ENCODE measurements at regions not wholly inside any gene's neighbourhood (a gene's known extent, or its start where the extent isn't known, plus 50 kb on each side); places are given as distances from the start of the nearest gene placed in this dataset.

- H3K36me3 Mint-ChIP-seq (ENCODE audit: low read depth): no peaks in the 10 kb centered on the region
- WGBS, 2 experiments (ENCODE audit: insufficient coverage in 1 of 2, insufficient read length in 1 of 2): 92 to 98% methylated on average over 1 of the region's 2 CpGs
- Histone ChIP-seq H3K9me3 (ENCODE audit: control insufficient read depth, low read length) (no peaks in the 10 kb centered on the region), H3K36me3 (ENCODE audit: control insufficient read depth, insufficient read depth, low read length) (no peaks in the 10 kb centered on the region), H3K27ac (ENCODE audit: low read depth, low read length) (no peak overlapping the region), H3K27me3 (ENCODE audit: control insufficient read depth, insufficient read depth, low read length, poor library complexity, severe bottlenecking) (no peaks in the 10 kb centered on the region), H3K9ac (ENCODE audit: extremely low read depth, low read length, poor library complexity, severe bottlenecking) (no peak overlapping the region), H3K4me3 (ENCODE audit: low read length) (no peak overlapping the region), H3K4me1 (ENCODE audit: control insufficient read depth, insufficient read depth, low read length) (no peaks in the 10 kb centered on the region)
- DNase-seq: no peak
- no peak overlapping the region for H3K27ac Mint-ChIP-seq
- no peaks in the 10 kb centered on the region for H3K27me3 Mint-ChIP-seq (ENCODE audit: insufficient read depth)
- no peak for TF ChIP-seq CTCF (conservative IDR thresholded peaks at IDR 0.05)
- no peak overlapping the region for H3K4me3 Mint-ChIP-seq
- H3K9me3 Mint-ChIP-seq: no peaks in the 10 kb centered on the region
- H3K4me1 Mint-ChIP-seq: no peaks in the 10 kb centered on the region
Observed at GRCh38 chr2:123953846-123954245, 71.2 kb upstream of the CNTNAP5 start.

DNA sequence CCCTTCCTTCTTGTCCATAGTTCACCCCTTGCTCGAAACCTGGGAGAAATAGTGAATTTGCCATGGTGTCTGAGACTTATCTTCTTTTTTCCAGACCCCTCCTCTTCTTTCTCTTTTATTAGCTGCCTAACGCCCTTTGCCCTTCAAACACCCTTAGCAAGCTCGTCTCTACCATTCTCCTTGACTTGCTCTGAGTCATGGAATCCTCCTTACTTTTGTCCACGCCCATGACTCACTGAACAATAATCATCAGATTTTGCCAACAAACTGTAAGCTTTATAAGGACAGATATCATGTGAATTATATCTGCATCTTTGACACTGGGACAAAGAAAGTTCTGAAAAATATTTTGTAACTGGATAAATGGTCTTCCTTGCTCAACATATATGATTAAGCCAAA is 67.1 kb upstream of the CNTNAP5 start:
- WGBS, 2 experiments (ENCODE audit: insufficient coverage in 1 of 2, insufficient read length in 1 of 2): 68 to 74% methylated on average over 2 to 4 of the region's 4 CpGs
- TF ChIP-seq CTCF (conservative IDR thresholded peaks at IDR 0.05): no peak

GRCh38 chr2:123961576-123961975 is 63.5 kb upstream of the CNTNAP5 start:
- no peak overlapping the region for H3K9ac ChIP-seq (ENCODE audit: extremely low read depth, low read length, poor library complexity, severe bottlenecking)
- peaks cover 7% of the 10 kb centered on the region for H3K9me3 ChIP-seq (ENCODE audit: control insufficient read depth, low read length)
- H3K4me1 ChIP-seq (ENCODE audit: control insufficient read depth, insufficient read depth, low read length): no peaks in the 10 kb centered on the region
- no peak overlapping the region for H3K4me3 ChIP-seq (ENCODE audit: low read length)
- H3K4me1 Mint-ChIP-seq: no peaks in the 10 kb centered on the region
- H3K27ac ChIP-seq (ENCODE audit: low read depth, low read length): no peak overlapping the region
- H3K27me3 Mint-ChIP-seq (ENCODE audit: insufficient read depth): no peaks in the 10 kb centered on the region
- H3K27me3 ChIP-seq (ENCODE audit: control insufficient read depth, insufficient read depth, low read length, poor library complexity, severe bottlenecking): no peaks in the 10 kb centered on the region
- peaks cover 14% of the 10 kb centered on the region for H3K9me3 Mint-ChIP-seq
- no peaks in the 10 kb centered on the region for H3K36me3 Mint-ChIP-seq (ENCODE audit: low read depth)
- no peak for TF ChIP-seq CTCF (conservative IDR thresholded peaks at IDR 0.05)
- no peaks in the 10 kb centered on the region for H3K36me3 ChIP-seq (ENCODE audit: control insufficient read depth, insufficient read depth, low read length)
- H3K27ac Mint-ChIP-seq: no peak overlapping the region
- DNase-seq: no peak
- H3K4me3 Mint-ChIP-seq: no peak overlapping the region

More for the DNA sequence above, 67.1 kb upstream of the CNTNAP5 start:
- H3K9me3 ChIP-seq (ENCODE audit: control insufficient read depth, low read length): peaks cover 7% of the 10 kb centered on the region
- no peaks in the 10 kb centered on the region for H3K4me1 Mint-ChIP-seq
- H3K4me3 Mint-ChIP-seq: no peak overlapping the region
- no peak overlapping the region for H3K27ac ChIP-seq (ENCODE audit: low read depth, low read length)
- no peaks in the 10 kb centered on the region for H3K4me1 ChIP-seq (ENCODE audit: control insufficient read depth, insufficient read depth, low read length)
- no peak overlapping the region for H3K27ac Mint-ChIP-seq
- no peak overlapping the region for H3K9ac ChIP-seq (ENCODE audit: extremely low read depth, low read length, poor library complexity, severe bottlenecking)
- H3K27me3 ChIP-seq (ENCODE audit: control insufficient read depth, insufficient read depth, low read length, poor library complexity, severe bottlenecking): no peaks in the 10 kb centered on the region
- H3K9me3 Mint-ChIP-seq: peaks cover 14% of the 10 kb centered on the region
- no peaks in the 10 kb centered on the region for H3K36me3 Mint-ChIP-seq (ENCODE audit: low read depth)
- no peaks in the 10 kb centered on the region for H3K36me3 ChIP-seq (ENCODE audit: control insufficient read depth, insufficient read depth, low read length)
- H3K4me3 ChIP-seq (ENCODE audit: low read length): no peak overlapping the region
- DNase-seq: no peak
- H3K27me3 Mint-ChIP-seq (ENCODE audit: insufficient read depth): no peaks in the 10 kb centered on the region
